GM18873 (cell line): ENCODE measurements at regions not wholly inside any gene's neighbourhood (a gene's known extent, or its start where the extent isn't known, plus 50 kb on each side); places are given as distances from the start of the nearest gene placed in this dataset.
"Not testable (repeated sequence)": the region's sequence is repeated elsewhere in the genome, so short reads cannot be mapped to it uniquely, and the experiment has no call there.

Experiments
- ATAC-seq: cut with Tn5 transposase; IDR thresholded peaks from one replicate; pipeline ENCODE4 v1.9.1; 2021; ENCODE audit warnings: mild to moderate bottlenecking, moderate library complexity, moderate number of reproducible peaks; ENCODE audit not compliant: unreplicated experiment, low FRiP score

DNA sequence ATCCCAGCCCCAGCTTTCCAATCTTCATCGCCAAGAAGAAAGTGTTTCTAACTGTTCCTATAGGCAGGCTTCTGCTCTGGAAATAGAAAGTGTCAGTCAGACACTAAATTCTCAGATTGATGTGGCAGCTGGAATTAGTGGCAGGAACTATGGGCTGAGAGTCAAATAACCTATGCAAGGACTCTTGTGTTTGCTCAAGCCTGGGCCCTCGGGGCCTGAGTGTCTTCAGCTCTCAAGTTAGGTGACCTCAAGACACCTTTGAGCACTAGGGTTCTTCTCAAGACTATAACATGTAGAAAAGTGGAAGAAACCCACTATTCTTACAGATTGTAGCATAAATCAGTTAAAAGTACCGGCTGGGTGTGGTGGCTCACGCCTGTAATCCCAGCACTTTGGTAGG, 694.5 kb downstream of the RNF144A start:
- no peak for ATAC-seq

DNA sequence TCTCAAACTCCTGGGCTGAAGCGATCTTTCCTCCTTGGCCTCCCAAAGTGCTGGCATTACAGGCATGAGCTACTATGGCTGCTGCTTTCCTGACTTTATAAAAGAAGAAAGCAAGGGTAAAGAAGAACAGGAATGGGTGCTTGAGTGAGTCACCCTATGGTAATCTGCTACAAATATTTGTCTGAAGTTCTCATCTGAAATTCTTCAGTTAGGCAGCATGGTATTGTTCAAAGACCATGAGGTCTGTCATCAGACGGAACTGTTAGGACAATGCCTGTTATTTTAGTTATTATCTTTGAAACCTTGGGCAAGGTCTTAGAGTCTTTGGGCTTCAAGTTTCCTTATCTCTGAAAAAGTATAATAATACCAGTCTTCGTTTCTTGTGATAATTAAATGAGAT, 695.8 kb downstream of the RNF144A start:
- ATAC-seq: no peak

DNA sequence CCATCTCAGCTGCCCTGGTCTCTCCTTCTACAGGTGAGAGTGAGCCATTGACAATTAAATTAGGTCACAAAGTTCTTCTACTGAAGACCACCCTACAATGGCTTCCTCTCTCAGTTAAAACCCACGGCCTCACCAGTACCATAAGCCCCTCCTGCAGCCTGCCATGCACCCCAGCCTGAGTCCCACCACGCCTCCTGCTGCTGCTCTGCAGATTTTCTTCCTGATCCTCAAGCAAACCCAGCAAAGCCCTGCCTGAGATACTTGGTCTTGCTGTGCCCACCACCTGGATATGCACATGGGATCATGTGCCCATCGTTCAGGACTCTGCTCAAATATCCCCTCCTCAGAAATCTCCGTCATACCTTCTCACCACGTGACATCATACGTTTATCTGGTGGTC, 696.6 kb downstream of the RNF144A start:
- no peak for ATAC-seq

DNA sequence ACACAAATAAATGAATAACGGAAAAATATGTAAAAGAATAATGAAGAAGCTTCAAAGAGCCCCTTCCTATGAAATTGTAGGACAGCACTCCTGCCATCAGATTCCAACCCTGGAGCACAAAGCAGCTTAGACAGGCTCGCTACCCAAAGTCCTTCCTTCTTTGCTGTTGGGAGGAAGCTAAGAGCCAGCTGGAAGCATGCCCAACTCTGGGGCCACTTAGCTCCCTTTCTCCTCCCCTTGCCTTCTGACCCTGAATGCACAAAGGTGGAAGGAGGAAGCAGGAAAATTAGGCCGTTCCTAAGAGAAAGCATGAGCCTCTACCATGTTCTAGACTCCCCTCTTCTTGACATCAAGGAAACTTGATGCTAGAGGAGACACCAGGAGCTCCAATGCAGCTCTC, 700.8 kb downstream of the RNF144A start:
- ATAC-seq: no peak

DNA sequence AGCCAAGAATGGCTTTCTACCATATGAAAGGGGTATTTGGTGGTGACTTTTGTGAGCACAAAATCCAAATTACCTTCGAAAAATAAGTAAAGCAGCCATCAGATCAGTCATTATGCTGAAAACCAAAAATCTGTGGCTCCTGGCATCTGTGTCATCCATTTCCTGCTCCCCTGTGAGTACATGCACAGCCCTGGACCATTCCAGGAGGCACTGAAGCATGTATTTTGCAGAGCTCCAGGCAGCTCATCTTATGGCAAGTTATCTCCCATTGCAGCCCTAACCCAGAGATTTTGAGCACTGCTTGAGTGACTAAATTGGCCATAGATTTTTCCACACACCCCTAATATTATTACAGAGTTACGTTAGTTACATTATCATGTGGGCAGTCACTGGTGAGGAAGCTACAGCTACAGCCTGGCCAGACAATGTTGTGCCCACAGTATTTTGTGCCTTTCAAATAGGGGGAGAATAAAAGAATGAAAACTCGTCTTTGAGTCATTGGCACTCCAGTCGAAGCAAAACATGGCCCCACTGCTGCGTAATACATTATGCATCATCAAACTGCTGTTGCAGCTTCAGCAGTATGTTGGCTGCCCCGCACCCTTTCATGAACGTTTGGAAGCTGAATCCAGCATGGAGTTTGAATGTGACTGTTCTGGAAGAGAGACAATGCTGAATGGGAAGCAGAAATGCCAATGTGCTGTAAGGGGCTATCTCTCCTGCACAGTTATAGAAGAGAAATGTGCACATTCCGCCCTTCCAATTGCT, 702.2 kb downstream of the RNF144A start:
- ATAC-seq: no peak

DNA sequence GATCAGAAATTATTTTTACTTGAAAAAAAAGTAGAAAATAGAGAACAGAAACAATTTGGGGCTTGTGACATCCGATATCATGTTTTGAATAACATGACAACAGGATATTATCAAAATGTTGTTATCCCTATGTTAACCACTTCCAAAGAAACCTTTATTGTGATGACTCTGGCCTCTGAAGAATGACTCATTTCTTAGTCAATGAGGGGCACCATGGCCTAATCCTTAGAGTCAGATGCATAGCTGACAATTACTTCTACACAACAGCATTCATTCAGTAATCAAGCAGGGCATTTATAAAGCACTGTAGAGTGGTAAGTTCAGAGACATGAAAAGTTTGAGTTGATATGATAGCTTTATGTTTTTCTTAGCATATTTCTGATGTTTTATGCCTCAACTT, 703.0 kb downstream of the RNF144A start:
- ATAC-seq: no peak

DNA sequence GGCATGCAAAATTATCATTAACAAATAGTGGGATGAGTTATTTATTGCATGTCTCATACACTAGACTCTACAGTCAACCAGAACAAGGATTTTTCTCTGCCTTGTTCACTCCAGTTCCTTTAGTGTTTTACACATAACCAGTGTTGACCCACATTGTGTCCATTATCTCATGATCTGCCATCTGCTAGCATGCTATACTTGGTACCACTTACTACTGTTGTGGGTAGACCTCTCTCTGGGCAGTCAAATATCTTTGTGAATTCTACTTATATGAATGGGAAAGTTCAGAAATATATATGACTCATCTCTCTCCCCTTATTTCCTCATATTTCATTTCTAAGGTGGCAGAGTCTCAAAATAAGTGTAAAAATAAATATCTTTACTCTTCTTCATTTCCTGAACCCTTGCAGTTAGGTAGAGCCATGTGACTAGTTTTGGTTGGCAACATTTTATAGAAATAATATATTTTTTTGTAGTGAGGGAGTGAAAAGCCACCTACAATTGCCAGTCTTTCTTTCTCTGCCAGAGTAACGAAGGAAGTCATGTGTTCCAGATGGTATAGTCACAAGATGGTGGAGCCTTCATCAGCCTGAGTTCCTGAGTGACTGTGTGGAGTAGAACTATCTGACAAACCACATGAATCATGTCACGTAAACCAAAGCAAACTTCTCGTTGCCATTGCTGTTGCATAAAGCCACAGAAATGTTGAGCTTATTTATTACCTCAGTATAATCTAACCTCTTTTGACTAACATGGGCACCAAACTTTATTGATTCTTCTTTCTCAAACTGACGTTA, 704.0 kb downstream of the RNF144A start:
- no peak for ATAC-seq

DNA sequence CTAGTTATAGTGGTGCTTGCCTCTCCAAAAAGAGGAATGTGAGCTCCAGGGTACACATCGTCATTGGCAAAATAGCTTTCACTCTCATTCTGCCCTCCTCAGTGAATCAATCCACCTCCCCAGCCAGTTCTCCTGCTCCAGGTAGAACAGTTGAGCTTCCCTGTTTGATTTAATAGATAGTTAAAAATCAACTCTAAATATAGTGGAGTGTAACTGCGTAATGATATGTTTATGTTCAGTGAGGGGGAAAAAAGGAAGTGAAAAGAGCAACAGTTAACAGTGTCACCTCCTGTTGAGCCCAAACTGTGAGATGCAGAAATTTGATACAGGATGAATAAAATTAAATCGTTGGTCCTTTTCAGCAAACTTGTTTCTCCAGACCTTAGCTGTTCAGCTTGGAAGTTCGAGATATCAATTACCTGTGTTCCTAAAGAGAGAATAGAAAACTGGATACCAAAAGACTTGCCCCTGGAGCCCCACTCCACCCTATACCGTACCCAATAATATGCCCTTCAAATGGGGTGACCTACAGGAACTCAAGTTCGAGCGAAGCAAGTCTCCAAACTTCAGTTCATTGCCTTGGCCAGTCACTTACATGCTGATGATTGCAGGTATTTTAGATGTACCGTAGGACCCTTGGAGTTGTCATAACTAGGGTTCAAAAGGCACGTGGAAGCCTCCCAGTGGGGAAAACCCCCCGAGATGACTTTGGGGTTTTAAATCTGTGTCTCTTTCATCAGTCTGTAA, 708.4 kb downstream of the RNF144A start:
- no peak for ATAC-seq

DNA sequence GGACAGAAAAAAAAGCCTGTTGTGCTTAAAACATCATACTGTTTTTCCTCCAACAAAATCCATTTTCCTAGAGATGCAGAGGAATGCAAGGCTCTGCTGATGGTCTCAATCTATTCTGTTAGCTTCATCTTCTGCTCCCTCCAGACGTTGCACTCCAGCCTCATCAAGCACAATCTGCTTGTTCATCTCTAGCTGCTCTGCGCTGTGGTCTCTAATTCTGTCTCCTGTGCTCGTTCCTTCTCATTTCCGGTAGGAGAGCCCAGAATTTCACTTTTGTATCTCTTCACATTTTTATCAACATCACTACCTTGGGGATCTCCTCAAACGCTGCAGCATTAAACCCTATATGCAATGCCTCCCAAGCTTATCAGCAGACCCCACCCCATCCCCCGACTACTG, 708.9 kb downstream of the RNF144A start:
- no peak for ATAC-seq

DNA sequence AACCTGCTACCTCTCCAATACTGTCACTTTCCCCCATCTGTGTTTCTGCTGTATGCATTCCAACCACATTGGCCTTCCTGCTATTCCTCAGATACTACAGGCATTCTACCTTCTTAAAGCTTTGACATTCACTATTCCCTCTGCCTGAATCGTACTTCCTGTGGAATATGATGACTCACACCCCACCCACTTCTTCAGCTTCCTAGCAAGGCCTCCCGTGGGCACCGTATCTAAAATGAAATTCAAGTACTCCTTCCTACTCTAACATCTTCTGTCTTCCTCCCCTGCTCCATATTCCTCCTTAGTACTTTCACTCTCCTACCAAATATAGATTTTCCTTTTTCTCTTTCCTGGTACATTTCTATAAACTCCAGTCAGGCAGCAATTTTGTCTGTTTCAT, 710.4 kb downstream of the RNF144A start:
- ATAC-seq: no peak

DNA sequence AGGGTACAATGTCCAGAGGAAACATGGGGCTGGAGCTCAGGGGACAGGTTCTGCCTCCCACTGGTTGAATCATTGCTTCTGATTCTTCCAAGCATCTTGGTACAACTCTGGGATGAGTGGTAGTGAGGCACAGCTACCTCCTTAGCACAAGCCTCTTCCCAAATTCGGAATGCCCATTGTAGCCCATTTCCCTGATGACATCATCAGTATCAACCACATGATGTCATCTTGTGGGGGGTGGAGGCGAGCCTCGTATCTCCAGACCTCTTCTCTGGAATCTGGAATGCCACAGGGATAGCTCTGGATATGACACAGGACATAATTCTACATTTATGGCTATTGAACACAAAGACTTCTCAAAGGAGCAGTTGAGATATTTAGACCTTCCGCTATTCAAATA, 715.2 kb downstream of the RNF144A start:
- ATAC-seq: no peak

DNA sequence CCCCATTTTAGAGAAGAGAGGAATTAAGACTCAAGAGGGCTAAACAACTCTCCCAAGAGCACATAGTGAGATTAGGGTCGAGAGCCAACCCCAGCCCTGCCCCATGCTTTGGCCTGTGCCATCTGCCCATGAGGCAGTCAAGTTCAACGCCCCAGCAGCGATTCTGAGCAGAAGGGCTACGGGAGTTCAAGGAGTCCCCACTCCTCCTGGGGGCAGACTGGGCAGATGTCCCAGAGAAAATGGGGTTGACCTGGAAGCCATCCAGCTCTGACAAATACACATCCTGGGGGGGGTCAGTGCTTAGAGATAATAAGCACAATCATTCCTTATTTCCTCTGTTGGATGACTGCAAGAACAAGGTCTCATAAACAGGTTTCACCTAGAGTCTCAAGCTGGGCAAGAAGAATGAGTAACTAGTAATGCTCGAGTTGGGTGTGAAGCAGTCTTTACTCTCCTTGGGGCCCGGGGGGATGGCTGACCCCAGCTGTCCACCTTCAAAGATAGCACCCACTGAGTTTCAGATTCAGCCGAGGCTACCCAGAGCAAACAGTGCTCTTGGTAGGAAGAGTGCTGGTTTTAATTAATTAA, 716.4 kb downstream of the RNF144A start:
- no peak for ATAC-seq

DNA sequence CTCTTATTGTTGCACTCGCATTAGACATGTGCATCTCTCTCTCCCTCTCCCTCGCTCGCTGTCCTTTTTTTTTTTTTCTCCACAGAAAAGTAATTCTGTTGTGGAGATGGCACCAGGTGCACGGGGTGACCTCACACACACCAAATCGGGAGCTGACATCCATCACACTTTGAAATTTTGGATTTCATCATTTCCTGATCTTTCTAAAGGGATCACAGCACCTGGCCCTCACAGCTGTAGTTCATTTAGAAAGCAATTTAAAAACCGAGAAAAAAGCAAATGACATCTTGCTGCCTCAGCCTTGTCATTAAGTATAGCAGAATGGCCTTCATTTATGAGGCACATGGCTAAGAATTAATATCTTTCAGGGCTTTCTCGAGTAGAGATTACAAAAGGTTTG, 717.2 kb downstream of the RNF144A start:
- ATAC-seq: no peak

DNA sequence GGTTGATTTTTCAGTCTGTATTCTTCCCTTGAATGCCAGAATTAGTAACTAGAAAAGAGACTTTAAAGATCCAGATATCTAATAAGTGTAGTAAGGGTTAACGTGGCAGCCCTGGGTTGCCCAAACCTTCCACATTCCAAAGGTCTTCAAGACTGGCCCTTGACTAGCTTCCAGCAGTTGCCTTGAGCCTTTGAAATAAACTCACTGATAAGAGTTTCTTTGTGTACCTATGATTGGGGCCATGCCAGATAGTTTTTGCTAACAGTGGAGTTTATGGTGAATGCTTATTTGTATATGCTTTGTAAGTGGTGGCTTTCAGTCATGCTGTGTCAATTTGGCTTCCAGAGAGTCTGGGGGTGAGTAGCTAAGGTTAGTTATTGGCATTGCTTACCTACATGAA, 722.3 kb downstream of the RNF144A start:
- no peak for ATAC-seq

DNA sequence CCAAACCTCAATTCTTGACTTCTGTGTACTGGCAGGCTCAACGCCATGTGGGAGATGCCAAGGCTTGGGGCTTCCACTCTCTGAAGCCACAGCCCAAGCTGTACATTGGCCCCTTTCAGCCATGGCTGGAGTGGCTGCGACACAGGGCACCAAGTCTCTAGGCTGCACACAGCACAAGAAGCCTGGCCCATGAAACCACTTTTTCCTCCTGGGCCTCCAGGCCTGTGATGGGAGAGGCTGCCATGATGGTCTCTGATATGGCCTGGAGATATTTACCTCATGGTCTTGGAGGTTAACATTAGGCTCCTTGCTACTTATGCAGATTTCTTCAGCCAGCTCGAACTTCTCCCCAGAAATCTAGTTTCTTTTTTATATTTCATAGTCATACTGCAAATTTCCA, 724.1 kb downstream of the RNF144A start:
- not testable (repeated sequence) for ATAC-seq

DNA sequence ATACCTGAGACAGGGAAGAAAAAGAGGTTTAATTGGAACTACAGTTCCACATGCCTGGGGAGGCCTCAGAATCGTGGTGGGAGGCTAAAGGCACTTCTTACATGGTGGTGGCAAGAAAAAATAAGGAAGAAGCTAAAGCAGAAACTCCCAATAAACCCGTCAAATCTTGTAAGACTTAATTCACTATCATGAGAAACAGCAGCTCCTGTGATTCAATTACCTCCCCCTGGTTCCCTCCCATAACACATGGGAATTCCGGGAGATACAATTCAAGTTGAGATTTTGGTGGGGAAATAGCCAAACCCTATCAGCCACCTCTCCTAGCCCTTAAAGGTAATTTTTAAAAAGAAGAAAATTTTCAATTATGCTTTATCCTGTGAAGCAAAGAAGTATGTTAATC, 728.8 kb downstream of the RNF144A start:
- ATAC-seq: no peak

DNA sequence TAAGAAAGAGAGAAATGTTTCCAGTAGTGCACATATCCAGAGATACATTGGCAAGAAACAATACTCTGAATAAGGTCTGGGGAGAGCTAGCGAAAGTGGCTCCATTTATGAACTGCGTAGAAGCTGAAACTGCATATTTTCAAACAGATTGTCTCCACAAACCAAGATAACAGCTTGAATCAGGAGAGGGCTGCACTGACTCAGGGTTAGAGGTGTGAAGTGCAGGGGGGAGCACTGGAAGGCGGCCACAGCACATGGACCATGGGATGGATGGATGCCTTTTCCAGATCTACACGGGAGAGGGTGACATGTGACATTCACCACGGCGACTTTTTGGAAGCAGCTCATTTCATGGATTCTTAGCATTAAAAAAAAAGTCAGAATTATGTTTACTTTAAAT, 729.4 kb downstream of the RNF144A start:
- no peak for ATAC-seq

DNA sequence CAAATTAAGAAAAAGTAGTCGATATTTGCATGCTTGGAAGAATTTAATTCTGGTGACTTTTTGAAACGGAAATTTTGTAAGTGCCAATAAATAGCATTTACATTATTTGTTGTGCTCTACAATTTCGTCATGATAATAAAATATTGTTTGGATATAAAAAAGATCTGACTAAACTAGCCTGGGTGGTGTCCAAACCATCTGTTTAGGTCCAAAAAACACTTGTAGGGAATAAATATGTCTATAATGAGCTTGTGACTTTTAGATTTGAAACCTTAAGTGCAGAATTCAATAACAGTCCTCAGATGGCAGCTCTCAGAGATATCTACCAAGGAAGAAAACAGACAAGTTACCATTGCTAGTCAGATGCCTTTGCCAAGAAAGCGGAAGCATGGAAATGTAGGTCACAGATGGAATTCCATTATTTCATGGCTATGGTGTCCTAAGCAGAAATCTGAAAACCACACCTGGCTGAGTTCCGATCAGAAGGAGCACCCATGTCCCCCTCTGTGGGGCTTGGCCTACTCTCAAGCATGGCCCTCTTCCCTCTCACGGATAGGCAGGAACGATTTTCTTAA, 731.1 kb downstream of the RNF144A start:
- no peak for ATAC-seq

DNA sequence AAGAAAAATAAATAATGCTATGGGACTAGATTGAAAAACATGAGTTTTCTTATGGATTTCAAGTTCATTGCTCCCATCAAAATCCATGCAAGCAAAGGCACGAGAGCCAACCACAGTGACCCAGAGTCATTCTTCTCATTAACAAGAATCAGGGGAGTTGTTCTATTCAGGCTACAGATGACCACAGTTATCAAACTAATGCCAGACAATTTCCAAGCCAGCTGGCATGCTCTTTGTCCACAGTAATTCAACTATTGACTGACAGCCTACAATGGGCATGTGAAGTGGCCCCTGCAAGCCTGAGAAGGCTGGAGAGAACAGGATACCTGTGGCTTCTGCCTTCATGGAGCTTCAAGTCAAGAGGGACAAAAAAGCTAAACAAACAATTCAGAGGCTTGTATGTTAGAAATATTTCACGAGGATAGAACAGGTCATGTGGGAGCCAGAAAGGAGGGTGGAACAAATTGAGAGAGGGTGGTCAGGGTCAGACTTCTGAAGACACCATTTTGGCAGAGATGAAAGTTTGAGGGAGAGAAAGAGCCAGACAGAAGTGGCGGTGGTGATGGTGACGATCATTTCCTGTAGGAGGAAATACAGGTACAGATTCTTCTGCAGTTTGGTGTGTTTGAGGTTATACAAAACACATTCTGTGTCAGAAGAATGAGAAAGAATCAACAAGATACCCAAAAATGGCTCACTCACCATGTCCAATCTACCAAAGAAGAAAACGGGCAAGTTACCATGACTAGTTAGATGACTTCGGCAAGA, 732.4 kb downstream of the RNF144A start:
- no peak for ATAC-seq

DNA sequence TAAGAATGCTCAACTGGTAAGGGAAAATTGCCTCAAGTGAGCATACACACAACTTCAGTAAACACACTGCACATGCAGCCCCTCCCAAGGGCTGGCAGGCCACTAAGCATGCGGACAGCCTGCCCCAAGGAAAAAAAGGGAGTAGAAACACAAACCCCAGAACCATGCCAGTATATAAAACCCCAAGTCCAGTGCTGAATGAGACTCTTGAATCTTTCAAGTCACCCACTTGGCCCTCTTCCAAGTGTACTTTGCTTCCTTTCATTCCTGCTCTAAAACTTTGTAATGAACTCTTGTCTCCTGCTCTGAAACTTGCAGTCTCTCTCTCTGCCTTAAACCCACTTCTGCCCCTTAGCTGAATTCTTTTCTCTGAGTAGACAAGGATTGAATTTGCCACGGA, 736.4 kb downstream of the RNF144A start:
- no peak for ATAC-seq
